Liver (tissue), 7 donors: ENCODE measurements at regions not wholly inside any gene's neighbourhood (a gene's known extent, or its start where the extent isn't known, plus 50 kb on each side); places are given as distances from the start of the nearest gene placed in this dataset.
"Not testable (repeated sequence)": the region's sequence is repeated elsewhere in the genome, so short reads cannot be mapped to it uniquely, and the experiment has no call there.

ENCODE experiments used
- DNase-seq: peaks from one replicate; pipeline ENCODE4 v3.0.0-alpha.2; 2017; ENCODE audit warnings: low spot score
- H3K27ac ChIP-seq, 2 donors: one replicate each; pipeline ENCODE4 v1.7.0; 2013; ENCODE audit warnings: inconsistent platforms in 2 of 2, low read length in 2 of 2, control low read depth in 1 of 2, low read depth in 1 of 2, mild to moderate bottlenecking in 1 of 2
- H3K27me3 ChIP-seq, 4 donors: one replicate each; pipeline versions ENCODE4 v1.6.1 to v1.7.0; 2013; ENCODE audit warnings: low read length in 3 of 4, inconsistent platforms in 1 of 4, mild to moderate bottlenecking in 1 of 4, moderate library complexity in 1 of 4; ENCODE audit not compliant: control insufficient read depth in 4 of 4, insufficient read depth in 4 of 4
- H3K36me3 ChIP-seq, 4 donors: one replicate each; pipeline versions ENCODE4 v1.6.1 to v1.7.0; 2013; ENCODE audit warnings: low read length in 3 of 4, mild to moderate bottlenecking in 3 of 4, low read depth in 1 of 4, moderate library complexity in 1 of 4; ENCODE audit not compliant: control insufficient read depth in 4 of 4, insufficient read depth in 3 of 4
- H3K4me1 ChIP-seq, 4 donors: one replicate each; pipeline versions ENCODE4 v1.6.1 to v1.7.0; 2013; ENCODE audit warnings: low read length in 3 of 4, mild to moderate bottlenecking in 3 of 4, moderate library complexity in 1 of 4; ENCODE audit not compliant: control insufficient read depth in 4 of 4, insufficient read depth in 4 of 4
- H3K4me3 ChIP-seq, 3 donors: one replicate each; pipeline versions ENCODE4 v1.6.1 to v1.7.0; 2013; ENCODE audit warnings: low read length in 3 of 3, control low read depth in 1 of 3, low read depth in 1 of 3, mild to moderate bottlenecking in 1 of 3
- H3K9ac ChIP-seq, 2 donors: one replicate each; pipeline ENCODE4 v1.7.0; 2013; ENCODE audit warnings: low read length in 2 of 2, mild to moderate bottlenecking in 2 of 2, moderate library complexity in 2 of 2, control low read depth in 1 of 2, low read depth in 1 of 2
- H3K9me3 ChIP-seq, 4 donors: one replicate each; pipeline versions ENCODE4 v1.6.1 to v1.7.0; 2013; ENCODE audit warnings: low read length in 3 of 4; ENCODE audit not compliant: control insufficient read depth in 4 of 4
- RAD21 ChIP-seq, 2 donors: IDR thresholded peaks; 2 replicates each; pipeline ENCODE4 v1.6.1; 2016; ENCODE audit warnings: antibody characterized with exemption in 2 of 2, mild to moderate bottlenecking in 2 of 2
- WGBS: extraction: QIAGEN DNeasy Blood & Tissue Kit; methylation state at CpG from one replicate; pipeline ENCODE4 v1.1.7; 2013; 5-methylcytosine and 5-hydroxymethylcytosine counted together
- donor health status: healthy.
- donor health status: healthy.
- donor health status: healthy.
- donor health status: healthy.

- H3K27ac ChIP-seq, H3K36me3 ChIP-seq, DNase-seq, H3K4me1 ChIP-seq, H3K9me3 ChIP-seq, H3K27me3 ChIP-seq, H3K4me3 ChIP-seq, H3K9ac ChIP-seq: not testable (repeated sequence)
- 81% methylated on average over 3 of the region's 3 CpGs for WGBS
Observed at GRCh38 chr15:22699881-22700280, 86.6 kb upstream of the NIPA1 start.

GRCh38 chr15:22710831-22711341 lies 75.6 kb upstream of the NIPA1 start:
- 95% methylated on average over 18 of the region's 18 CpGs for WGBS
- not testable (repeated sequence) for H3K4me1 ChIP-seq, H3K9ac ChIP-seq, H3K36me3 ChIP-seq, H3K27ac ChIP-seq, H3K4me3 ChIP-seq, H3K9me3 ChIP-seq, DNase-seq, H3K27me3 ChIP-seq

- H3K27ac ChIP-seq = not testable (repeated sequence)
- WGBS = 23% methylated on average over 1 of the region's 1 CpG
Observed at GRCh38 chr15:22713933-22714332, 72.5 kb upstream of the NIPA1 start.

GRCh38 chr15:22714358-22715132 lies 71.9 kb upstream of the NIPA1 start:
- DNase-seq, H3K4me1 ChIP-seq, H3K9ac ChIP-seq, H3K27me3 ChIP-seq, H3K36me3 ChIP-seq, H3K27ac ChIP-seq, H3K9me3 ChIP-seq: not testable (repeated sequence)
- peak overlapping the region in 1 of 3 donors; percentile 22 for H3K4me3 ChIP-seq
- WGBS = 5% methylated on average over 65 of the region's 77 CpGs

More at GRCh38 chr15:22713933-22714332, 72.5 kb upstream of the NIPA1 start:
- H3K9ac ChIP-seq, DNase-seq, H3K36me3 ChIP-seq, H3K4me3 ChIP-seq, H3K4me1 ChIP-seq, H3K9me3 ChIP-seq, H3K27me3 ChIP-seq: not testable (repeated sequence)

- not testable (repeated sequence) for H3K27me3 ChIP-seq, H3K4me3 ChIP-seq, H3K9ac ChIP-seq, DNase-seq, H3K27ac ChIP-seq, H3K36me3 ChIP-seq, H3K9me3 ChIP-seq, H3K4me1 ChIP-seq
- 40% methylated on average over 21 of the region's 32 CpGs for WGBS
Observed at GRCh38 chr15:22715133-22715845, 71.2 kb upstream of the NIPA1 start.

GRCh38 chr15:22719980-22720379 lies 66.5 kb upstream of the NIPA1 start:
- H3K4me3 ChIP-seq, DNase-seq, H3K36me3 ChIP-seq, H3K27me3 ChIP-seq, H3K9me3 ChIP-seq, H3K4me1 ChIP-seq, H3K9ac ChIP-seq, H3K27ac ChIP-seq: not testable (repeated sequence)
- peak in 1 of 2 donors; percentile 29 for TF ChIP-seq RAD21 (IDR thresholded peaks at IDR 0.05)
- WGBS = 66% methylated on average over 1 of the region's 1 CpG

GRCh38 chr15:22726104-22726503 lies 60.3 kb upstream of the NIPA1 start:
- not testable (repeated sequence) for H3K9ac ChIP-seq

GRCh38 chr15:22735067-22735466 lies 51.4 kb upstream of the NIPA1 start:
- H3K36me3 ChIP-seq, H3K9ac ChIP-seq, H3K4me1 ChIP-seq, H3K27ac ChIP-seq, DNase-seq, H3K9me3 ChIP-seq, H3K27me3 ChIP-seq, H3K4me3 ChIP-seq: not testable (repeated sequence)
- WGBS = 76% methylated on average over 4 of the region's 4 CpGs

More at GRCh38 chr15:22726104-22726503, 60.3 kb upstream of the NIPA1 start:
- not testable (repeated sequence) for H3K4me3 ChIP-seq, H3K9me3 ChIP-seq, H3K27me3 ChIP-seq, DNase-seq, H3K27ac ChIP-seq, H3K4me1 ChIP-seq, H3K36me3 ChIP-seq
- WGBS = 93% methylated on average over 2 of the region's 2 CpGs
